PC-9 (cell line): ENCODE measurements at regions not wholly inside any gene's neighbourhood (a gene's known extent, or its start where the extent isn't known, plus 50 kb on each side); places are given as distances from the start of the nearest gene placed in this dataset.

Experiments
- BruUV-seq: library from RNA; stranded (reverse); fragments of 400-500 nt; replicated peaks from 2 replicates; lab custom pipeline; 2021; lab: Mats Ljungman, UMichigan
- CTCF ChIA-PET: fragments of 300-600 bp; sonication (Branson Sonifier 250); formaldehyde crosslinking; loops from one replicate; lab custom pipeline; 2022; ENCODE audit warnings: antibody characterized with exemption; lab: Charles Lee
- POLR2A ChIA-PET: fragments of 300-600 bp; sonication (Branson Sonifier 250); formaldehyde crosslinking; loops from one replicate; lab custom pipeline; 2022; ENCODE audit warnings: antibody characterized with exemption; ENCODE audit not compliant: unreplicated experiment; lab: Charles Lee
- DNase-seq, 2 experiments: peaks; one replicate each; pipeline versions ENCODE4 v3.0.0 to v3.0.0-alpha.2; 2015 to 2022; ENCODE audit warnings: mixed read lengths in 1 of 2
- H2AFZ ChIP-seq: fragments of 200-600 bp; sonication (generic); 2 replicates; pipeline ENCODE4 v1.8.1; 2017; ENCODE audit warnings: antibody characterized with exemption
- H3F3A ChIP-seq: fragments of 200-600 bp; sonication (generic); 2 replicates; pipeline ENCODE4 v1.8.1; 2017; ENCODE audit warnings: antibody characterized with exemption, mild to moderate bottlenecking, low read depth; ENCODE audit not compliant: insufficient read depth
- H3K27ac ChIP-seq: fragments of 200-600 bp; sonication (generic); 2 replicates; pipeline ENCODE4 v1.6.1; 2016; ENCODE audit warnings: mixed run types
- H3K27me3 ChIP-seq: fragments of 200-600 bp; sonication (generic); 2 replicates; pipeline ENCODE4 v1.6.1; 2016; ENCODE audit warnings: low read depth, mixed run types; ENCODE audit not compliant: insufficient read depth
- H3K36me3 ChIP-seq: fragments of 200-600 bp; sonication (generic); 2 replicates; pipeline ENCODE4 v1.6.1; 2016; ENCODE audit warnings: low read depth, mixed run types
- H3K4me1 ChIP-seq: fragments of 200-600 bp; sonication (generic); replicated peaks from 2 replicates; pipeline ENCODE4 v1.6.1; 2016; ENCODE audit warnings: mixed run types; ENCODE audit not compliant: insufficient read depth
- H3K4me2 ChIP-seq: fragments of 200-600 bp; sonication (generic); 2 replicates; pipeline ENCODE4 v1.6.1; 2017; ENCODE audit warnings: mixed run types
- H3K4me3 ChIP-seq: fragments of 200-600 bp; sonication (generic); 2 replicates; pipeline ENCODE4 v1.6.1; 2016; ENCODE audit warnings: mixed run types
- H3K79me2 ChIP-seq: fragments of 200-600 bp; sonication (generic); 2 replicates; pipeline ENCODE4 v1.6.1; 2017; ENCODE audit warnings: low read depth, mixed run types
- H3K9me2 ChIP-seq: fragments of 200-600 bp; sonication (generic); 2 replicates; pipeline ENCODE4 v1.8.1; 2017; ENCODE audit warnings: mild to moderate bottlenecking; ENCODE audit not compliant: insufficient read depth
- H3K9me3 ChIP-seq: fragments of 200-600 bp; sonication (generic); 2 replicates; pipeline ENCODE4 v1.8.1; 2016; ENCODE audit warnings: low read depth; ENCODE audit not compliant: insufficient read depth
- H4K20me1 ChIP-seq: fragments of 200-600 bp; sonication (generic); 2 replicates; pipeline ENCODE4 v1.8.1; 2017; ENCODE audit not compliant: insufficient read depth
- EZH2 ChIP-seq: fragments of 200-600 bp; sonication (generic); IDR thresholded peaks from 2 replicates; pipeline ENCODE4 v1.8.0; 2017; ENCODE audit warnings: antibody characterized with exemption, low read depth
- intact Hi-C: fragments of 100-400 bp; cut with micrococcal nuclease; formaldehyde crosslinking; loops from one replicate; pipeline ENCODE4 v1.10.0; 2022; ENCODE audit not compliant: unreplicated experiment
- TF ChIP-seq, protein P1 (sequence below): fragments of 200-600 bp; sonication (generic); conservative IDR thresholded peaks from 2 replicates; pipeline ENCODE4 v1.6.1; 2017; ENCODE audit warnings: mixed run types, antibody characterized with exemption, mild to moderate bottlenecking, moderate library complexity

DNA sequence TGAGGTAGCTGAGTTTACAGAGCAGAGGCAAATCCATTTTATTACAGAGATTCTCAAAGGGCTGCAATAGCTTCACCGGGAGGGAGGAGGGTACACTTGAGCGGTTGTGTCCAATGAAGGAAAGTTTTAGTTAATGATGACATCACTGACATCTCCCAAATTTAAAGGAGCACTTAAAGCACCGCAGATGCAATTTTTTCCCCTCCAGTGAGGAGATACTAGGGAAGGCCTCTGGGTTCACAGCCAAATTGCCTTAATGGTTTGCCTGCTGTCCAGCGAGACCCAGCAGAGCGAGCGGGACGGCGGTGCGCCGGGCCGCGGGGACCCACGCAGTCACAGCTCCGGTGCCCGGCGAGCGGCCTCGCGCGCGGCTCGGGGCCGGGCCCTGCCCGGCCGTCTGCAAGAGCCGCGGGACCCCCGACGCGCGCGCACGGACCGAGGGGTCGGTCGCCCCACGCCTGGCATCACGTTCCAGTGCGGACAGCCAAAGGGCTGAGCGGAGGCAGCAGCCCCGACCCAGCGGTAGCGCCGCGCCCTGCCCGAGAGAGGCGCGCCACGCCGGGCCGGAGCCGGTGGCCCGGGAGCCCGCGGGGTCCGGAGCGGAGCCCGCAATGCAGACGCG is 160.5 kb upstream of the CHRNA7 start:
- no peak overlapping the region for H3K4me2 ChIP-seq

DNA sequence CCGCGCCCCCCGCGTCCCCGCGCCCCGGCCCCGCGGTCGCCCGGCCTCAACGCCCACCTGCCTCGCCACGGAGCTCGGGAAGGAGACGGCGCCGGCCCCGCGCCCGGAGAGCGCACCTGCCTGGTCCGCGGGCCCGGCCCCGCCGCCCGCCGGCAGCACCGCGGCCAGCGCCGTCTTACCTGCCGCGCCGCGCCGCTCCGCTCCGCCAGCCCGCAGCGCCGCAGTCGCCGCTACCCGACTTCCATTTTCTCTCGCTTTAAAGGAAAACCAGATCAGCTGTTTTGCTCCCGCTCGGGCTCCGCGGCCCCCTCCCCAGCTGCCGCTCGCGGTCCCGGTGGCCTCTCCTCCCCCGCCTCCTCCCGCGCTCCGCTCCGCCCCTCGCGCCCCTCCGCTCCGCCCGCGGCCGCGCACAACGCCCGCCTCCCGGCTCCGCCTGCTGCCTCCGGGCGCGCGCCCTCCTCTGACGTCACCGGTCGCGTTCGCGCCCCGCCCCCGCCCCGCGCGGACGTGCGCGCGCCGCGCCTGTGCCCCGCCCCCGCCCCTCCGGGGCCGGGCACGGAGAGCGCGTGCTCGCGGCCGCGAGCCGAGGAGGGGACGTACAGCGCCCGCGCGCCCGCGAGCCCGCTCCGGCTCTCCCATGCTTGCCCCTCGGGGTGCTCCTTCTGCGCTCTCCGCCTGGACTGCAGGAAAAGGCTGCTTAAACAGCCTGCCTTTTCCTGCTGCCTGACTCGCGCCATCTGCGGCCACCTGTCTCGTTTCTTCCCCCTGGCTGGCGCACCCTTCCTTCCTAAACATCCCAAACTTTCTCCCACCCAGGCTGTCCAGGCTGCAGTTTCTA is 159.8 kb upstream of the CHRNA7 start, which contains the start of gene OTUD7A:
TSS of gene OTUD7A (minus strand) at position 346 of the 838 bp plus-strand sequence.
- H3K4me1 ChIP-seq: no peaks in the 10 kb centered on the region
- H2AFZ ChIP-seq: peak within 1 kb of the TSS; percentile 91
- H4K20me1 ChIP-seq: no peaks in the 10 kb centered on the region
- H3K9me3 ChIP-seq: no peaks in the 10 kb centered on the region
- H3K36me3 ChIP-seq: no peaks in the 10 kb centered on the region
- ChIA-PET POLR2A (no interaction called here), CTCF (interaction anchor here (0.6 kb wide), 1 partner anchor 380 kb away, joined by 3 read pairs; no protein-coding TSS in a partner anchor)
- peak within 1 kb of the TSS; percentile 88 for H3K4me2 ChIP-seq
- no peaks in the 10 kb centered on the region for H3K27me3 ChIP-seq
- peak in 1 of 2 experiments; percentile 71 for DNase-seq
- H3K9me2 ChIP-seq: no peaks in the 10 kb centered on the region
- H3K4me3 ChIP-seq: peak within 1 kb of the TSS; percentile 70; the same call in 1 of the 2 replicates
- H3K27ac ChIP-seq: no peak within 1 kb of the TSS
- TF ChIP-seq, protein P1, sequence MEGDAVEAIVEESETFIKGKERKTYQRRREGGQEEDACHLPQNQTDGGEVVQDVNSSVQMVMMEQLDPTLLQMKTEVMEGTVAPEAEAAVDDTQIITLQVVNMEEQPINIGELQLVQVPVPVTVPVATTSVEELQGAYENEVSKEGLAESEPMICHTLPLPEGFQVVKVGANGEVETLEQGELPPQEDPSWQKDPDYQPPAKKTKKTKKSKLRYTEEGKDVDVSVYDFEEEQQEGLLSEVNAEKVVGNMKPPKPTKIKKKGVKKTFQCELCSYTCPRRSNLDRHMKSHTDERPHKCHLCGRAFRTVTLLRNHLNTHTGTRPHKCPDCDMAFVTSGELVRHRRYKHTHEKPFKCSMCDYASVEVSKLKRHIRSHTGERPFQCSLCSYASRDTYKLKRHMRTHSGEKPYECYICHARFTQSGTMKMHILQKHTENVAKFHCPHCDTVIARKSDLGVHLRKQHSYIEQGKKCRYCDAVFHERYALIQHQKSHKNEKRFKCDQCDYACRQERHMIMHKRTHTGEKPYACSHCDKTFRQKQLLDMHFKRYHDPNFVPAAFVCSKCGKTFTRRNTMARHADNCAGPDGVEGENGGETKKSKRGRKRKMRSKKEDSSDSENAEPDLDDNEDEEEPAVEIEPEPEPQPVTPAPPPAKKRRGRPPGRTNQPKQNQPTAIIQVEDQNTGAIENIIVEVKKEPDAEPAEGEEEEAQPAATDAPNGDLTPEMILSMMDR: no peak
- TF ChIP-seq EZH2: no peak
- no TSS peak for BruUV-seq
- intact Hi-C loops: no loop called here
- no peaks in the 10 kb centered on the region for H3F3A ChIP-seq
- no peaks in the 10 kb centered on the region for H3K79me2 ChIP-seq

More for the DNA sequence above, 160.5 kb upstream of the CHRNA7 start:
- Histone ChIP-seq H3F3A (no peaks in the 10 kb centered on the region), H3K27ac (no peak overlapping the region), H3K9me3 (no peaks in the 10 kb centered on the region), H3K4me1 (no peaks in the 10 kb centered on the region), H3K4me3 (no peak overlapping the region), H3K27me3 (no peaks in the 10 kb centered on the region), H3K9me2 (no peaks in the 10 kb centered on the region), H3K79me2 (no peaks in the 10 kb centered on the region), H4K20me1 (no peaks in the 10 kb centered on the region), H2AFZ (no peak overlapping the region), H3K36me3 (no peaks in the 10 kb centered on the region)
- BruUV-seq: no TSS peak
- ChIA-PET POLR2A (no interaction called here), CTCF (interaction anchor here (0.6 kb wide), 1 partner anchor 379 kb away, joined by 3 read pairs; no protein-coding TSS in a partner anchor)
- DNase-seq: no peak
- intact Hi-C loops: no loop called here
- TF ChIP-seq, protein P1: no peak
- TF ChIP-seq EZH2: no peak

DNA sequence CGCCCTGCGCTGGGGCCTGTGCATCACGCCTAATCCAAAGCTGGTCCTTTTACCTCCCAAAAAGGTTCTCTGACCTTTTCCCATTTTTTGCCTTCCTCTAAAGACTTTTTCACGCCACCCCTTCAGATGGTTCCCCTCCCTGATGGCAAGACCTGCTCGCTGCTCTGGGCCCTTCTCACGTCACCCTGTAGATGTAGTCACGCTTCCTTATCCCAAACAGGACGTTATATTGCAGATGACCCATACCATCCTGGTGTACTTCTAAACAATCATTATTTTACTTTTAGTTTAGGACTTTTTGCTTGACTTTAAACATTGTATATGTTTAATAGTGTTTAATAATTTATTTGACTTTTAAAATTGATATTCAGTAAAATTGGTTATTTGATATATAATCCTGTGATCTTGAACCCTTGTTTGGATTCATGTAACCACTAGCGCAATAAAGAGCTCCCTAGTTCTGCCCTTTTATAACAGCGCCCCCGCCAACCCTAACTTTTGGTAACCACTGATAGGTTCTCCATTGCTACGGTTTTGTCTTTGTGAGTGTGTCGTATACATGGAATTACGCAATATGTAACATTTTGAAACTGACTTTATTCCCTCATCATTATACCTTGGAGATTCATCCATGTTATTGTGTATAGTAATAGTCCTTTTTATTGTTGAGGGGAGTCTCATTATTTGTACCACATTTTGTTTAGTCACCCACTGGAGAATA is 159.0 kb upstream of the CHRNA7 start:
- TF ChIP-seq, protein P1: no peak
- Histone ChIP-seq H2AFZ (peak overlapping the region; percentile 91), H3F3A (no peaks in the 10 kb centered on the region), H4K20me1 (no peaks in the 10 kb centered on the region), H3K36me3 (no peaks in the 10 kb centered on the region), H3K4me2 (peak overlapping the region; percentile 88), H3K9me3 (no peaks in the 10 kb centered on the region), H3K27ac (no peak overlapping the region), H3K4me1 (no peaks in the 10 kb centered on the region), H3K4me3 (peak overlapping the region; percentile 70; the same call in 1 of the 2 replicates), H3K79me2 (no peaks in the 10 kb centered on the region), H3K27me3 (no peaks in the 10 kb centered on the region), H3K9me2 (no peaks in the 10 kb centered on the region)
- no peak for DNase-seq
- CTCF ChIA-PET: no interaction called here
- BruUV-seq: no TSS peak
- POLR2A ChIA-PET: no interaction called here
- intact Hi-C loops: no loop called here
